HUES6 (cell line): ENCODE measurements at regions not wholly inside any gene's neighbourhood (a gene's known extent, or its start where the extent isn't known, plus 50 kb on each side); places are given as distances from the start of the nearest gene placed in this dataset.
"Not testable (repeated sequence)": the region's sequence is repeated elsewhere in the genome, so short reads cannot be mapped to it uniquely, and the experiment has no call there.

Experiments
- H3K27ac ChIP-seq: 2 replicates; pipeline ENCODE4 v1.7.0; 2013; ENCODE audit warnings: low read depth, mild to moderate bottlenecking, low read length, inconsistent platforms
- H3K27me3 ChIP-seq: 2 replicates; pipeline ENCODE4 v1.6.1; 2013; ENCODE audit warnings: low read length; ENCODE audit not compliant: control insufficient read depth, insufficient read depth
- H3K36me3 ChIP-seq: 2 replicates; pipeline ENCODE4 v1.6.1; 2013; ENCODE audit warnings: low read length; ENCODE audit not compliant: control insufficient read depth, insufficient read depth
- H3K4me1 ChIP-seq: 2 replicates; pipeline ENCODE4 v1.6.1; 2013; ENCODE audit warnings: low read length; ENCODE audit not compliant: control insufficient read depth, insufficient read depth
- H3K4me3 ChIP-seq: 2 replicates; pipeline ENCODE4 v1.5.1; 2013; ENCODE audit warnings: low read depth, low read length
- H3K9ac ChIP-seq: one replicate; pipeline ENCODE4 v1.6.1; 2013; ENCODE audit warnings: mild to moderate bottlenecking, low read length
- H3K9me3 ChIP-seq: 2 replicates; pipeline ENCODE4 v1.6.1; 2013; ENCODE audit warnings: low read depth, low read length; ENCODE audit not compliant: control insufficient read depth, insufficient read depth

DNA sequence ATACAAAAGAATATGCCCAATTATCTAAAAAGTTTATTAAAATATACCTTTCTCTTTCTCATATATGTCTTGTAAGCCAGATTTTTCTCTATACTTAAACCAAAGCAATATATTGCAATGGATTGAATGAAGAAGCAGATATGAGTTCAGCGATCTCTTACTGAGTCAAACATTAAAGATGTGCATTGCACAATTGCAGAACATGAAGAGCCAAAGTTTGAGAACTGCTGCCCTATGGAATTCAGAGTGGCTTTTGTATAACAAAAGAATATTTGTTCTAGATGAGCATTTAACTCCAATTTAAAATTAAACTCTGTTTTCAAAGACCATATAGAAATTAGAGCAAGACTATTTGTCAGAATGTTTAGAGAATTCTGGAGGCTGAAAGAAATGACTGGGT, 519.0 kb upstream of the DAB2 start:
- Histone ChIP-seq H3K4me1 (no peaks in the 10 kb centered on the region), H3K27me3 (no peaks in the 10 kb centered on the region), H3K27ac (no peak overlapping the region), H3K4me3 (no peak overlapping the region), H3K9me3 (no peaks in the 10 kb centered on the region), H3K36me3 (no peaks in the 10 kb centered on the region), H3K9ac (no peak overlapping the region)

DNA sequence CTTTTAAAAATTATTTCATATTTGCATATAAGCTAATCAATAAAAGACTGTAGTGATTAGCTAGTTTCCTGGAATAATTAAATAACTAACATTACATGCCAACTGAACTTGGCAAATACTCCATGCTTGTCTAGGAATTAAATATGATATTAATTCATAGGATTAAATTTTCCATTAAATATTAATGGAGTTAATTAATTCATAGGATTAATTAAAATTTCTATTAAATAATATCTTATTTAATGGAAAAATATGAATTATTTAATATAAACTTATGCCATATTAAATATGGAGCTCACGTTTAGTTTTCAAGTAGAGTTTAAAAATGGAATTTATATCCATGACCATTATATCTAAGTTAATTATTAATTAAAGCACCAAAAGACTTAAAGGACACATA, 517.8 kb upstream of the DAB2 start:
- H3K9ac ChIP-seq: no peak overlapping the region
- H3K27ac ChIP-seq: no peak overlapping the region
- H3K4me1 ChIP-seq: no peaks in the 10 kb centered on the region
- H3K27me3 ChIP-seq: no peaks in the 10 kb centered on the region
- H3K9me3 ChIP-seq: no peaks in the 10 kb centered on the region
- H3K4me3 ChIP-seq: no peak overlapping the region
- no peaks in the 10 kb centered on the region for H3K36me3 ChIP-seq

DNA sequence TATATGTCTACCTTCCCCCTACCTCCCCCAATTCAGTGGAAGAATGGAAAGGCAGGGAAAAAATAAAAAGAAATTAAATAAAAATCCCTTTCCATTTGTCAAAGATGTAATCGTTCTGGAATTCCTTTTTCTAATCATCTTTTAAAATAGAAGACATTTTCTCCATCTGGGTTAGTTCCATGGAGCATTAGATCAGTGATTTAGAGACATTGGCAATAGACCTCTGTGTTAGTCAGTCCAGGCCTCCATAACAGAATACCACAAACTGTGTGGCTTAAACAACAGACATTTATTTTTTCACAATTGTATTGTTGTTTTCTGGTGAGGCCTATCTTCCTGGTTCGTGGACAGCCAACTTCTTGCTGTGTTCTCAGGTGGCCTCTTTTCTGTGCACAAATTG, 516.6 kb upstream of the DAB2 start:
- Histone ChIP-seq H3K4me1 (no peaks in the 10 kb centered on the region), H3K36me3 (no peaks in the 10 kb centered on the region), H3K27ac (no peak overlapping the region), H3K4me3 (no peak overlapping the region), H3K9ac (no peak overlapping the region), H3K27me3 (no peaks in the 10 kb centered on the region), H3K9me3 (no peaks in the 10 kb centered on the region)

DNA sequence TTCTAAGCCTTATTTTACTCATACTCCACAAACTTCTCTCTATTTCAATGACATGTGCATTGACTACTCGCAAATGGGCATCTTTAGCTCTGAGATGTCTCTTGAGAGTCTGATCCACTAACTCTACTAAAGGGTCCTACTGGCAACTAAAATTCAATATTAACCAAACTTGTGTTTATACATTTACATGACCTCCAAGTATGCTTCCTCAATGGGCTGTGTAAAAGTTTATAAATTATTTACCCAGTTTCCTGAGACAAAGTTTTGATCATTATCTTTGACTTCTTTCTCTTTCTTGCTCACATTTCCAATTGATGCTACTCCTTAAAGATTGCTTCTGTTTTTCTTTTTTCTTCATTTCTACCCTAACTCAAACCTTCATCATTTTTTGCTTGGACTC, 510.1 kb upstream of the DAB2 start:
- no peaks in the 10 kb centered on the region for H3K27me3 ChIP-seq
- H3K9ac ChIP-seq: no peak overlapping the region
- H3K27ac ChIP-seq: no peak overlapping the region
- no peaks in the 10 kb centered on the region for H3K36me3 ChIP-seq
- no peak overlapping the region for H3K4me3 ChIP-seq
- no peaks in the 10 kb centered on the region for H3K9me3 ChIP-seq
- H3K4me1 ChIP-seq: no peaks in the 10 kb centered on the region

DNA sequence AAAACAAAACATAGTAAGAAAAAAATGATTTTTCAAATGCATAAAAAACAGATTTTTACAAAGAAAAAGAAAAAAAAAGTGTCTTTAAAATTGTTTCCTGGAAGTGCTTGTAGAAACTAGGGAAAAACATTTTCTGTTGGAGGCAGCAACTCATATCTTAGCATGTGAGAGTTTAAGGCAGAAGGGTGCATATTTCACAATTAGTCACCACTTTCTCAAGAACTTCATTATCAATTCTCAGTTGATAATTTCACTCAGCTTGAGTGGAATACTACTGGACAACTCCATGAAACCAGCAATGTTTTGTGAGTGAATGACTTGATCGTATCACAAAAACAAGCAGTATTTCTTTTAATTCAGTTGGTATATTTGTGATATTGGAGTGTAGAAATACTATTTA, 508.3 kb upstream of the DAB2 start:
- H3K4me3 ChIP-seq: no peak overlapping the region
- H3K27ac ChIP-seq: no peak overlapping the region
- H3K36me3 ChIP-seq: no peaks in the 10 kb centered on the region
- H3K4me1 ChIP-seq: no peaks in the 10 kb centered on the region
- H3K9me3 ChIP-seq: no peaks in the 10 kb centered on the region
- H3K9ac ChIP-seq: no peak overlapping the region
- H3K27me3 ChIP-seq: no peaks in the 10 kb centered on the region

DNA sequence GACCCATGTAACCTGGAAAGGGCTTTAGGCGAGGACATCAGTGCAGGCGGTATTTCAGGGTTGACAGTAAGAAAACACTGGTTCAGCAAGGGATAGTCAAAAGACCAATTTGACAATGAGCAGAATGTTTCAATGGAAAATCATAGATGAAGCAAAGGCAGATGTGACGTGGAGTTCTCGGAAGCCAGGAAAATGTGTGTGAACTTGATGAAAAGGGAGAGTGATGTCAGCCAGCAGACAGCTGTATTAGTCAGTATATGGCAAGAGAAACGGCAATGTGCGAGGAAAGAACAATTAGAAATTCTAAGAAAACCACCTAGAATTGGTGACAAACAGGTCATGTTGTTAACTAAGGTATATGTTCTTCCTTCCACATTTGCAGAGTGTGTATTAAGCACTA, 503.9 kb upstream of the DAB2 start:
- Histone ChIP-seq H3K27ac (no peak overlapping the region), H3K9ac (no peak overlapping the region), H3K27me3 (no peaks in the 10 kb centered on the region), H3K4me3 (no peak overlapping the region), H3K4me1 (no peaks in the 10 kb centered on the region), H3K36me3 (no peaks in the 10 kb centered on the region), H3K9me3 (no peaks in the 10 kb centered on the region)

DNA sequence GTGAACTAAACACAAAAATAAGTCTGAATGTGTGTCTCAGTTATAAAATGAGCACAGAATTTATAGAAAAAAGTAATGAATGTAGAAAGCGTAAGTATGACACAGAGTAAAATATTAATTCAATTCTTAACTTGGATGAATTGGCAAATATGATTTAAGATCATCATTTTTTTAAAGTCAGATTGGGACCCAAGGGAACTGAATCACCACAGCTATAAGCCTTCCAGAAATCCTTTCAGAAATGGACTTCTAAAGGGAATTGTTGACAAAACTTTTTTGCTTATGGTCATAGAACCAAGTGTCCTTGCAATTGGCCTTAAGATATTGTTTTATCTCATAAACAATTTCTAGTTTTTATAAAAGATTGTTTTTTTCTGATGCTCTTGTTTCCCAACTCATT, 495.1 kb upstream of the DAB2 start:
- no peaks in the 10 kb centered on the region for H3K4me1 ChIP-seq
- no peak overlapping the region for H3K4me3 ChIP-seq
- no peak overlapping the region for H3K27ac ChIP-seq
- no peaks in the 10 kb centered on the region for H3K27me3 ChIP-seq
- no peaks in the 10 kb centered on the region for H3K9me3 ChIP-seq
- H3K36me3 ChIP-seq: no peaks in the 10 kb centered on the region
- H3K9ac ChIP-seq: no peak overlapping the region

DNA sequence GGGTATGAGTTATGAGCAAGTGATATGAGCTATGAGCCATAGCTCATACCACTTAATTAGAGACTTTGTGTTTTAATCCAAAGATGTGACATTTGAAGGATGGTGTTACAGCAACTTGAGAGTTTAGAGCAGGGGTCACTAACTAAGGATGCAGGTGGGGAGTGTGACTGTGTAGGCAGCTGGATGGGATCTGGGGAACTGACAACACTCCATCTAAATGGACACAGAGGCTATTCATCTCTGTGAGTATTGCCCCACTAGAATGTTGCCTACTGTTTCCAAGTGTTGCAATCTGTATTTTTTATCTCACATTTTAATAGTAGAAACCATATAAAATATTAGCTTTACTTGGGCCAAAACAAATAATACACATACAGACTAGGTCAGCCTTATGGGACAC, 488.1 kb upstream of the DAB2 start:
- Histone ChIP-seq H3K27me3 (no peaks in the 10 kb centered on the region), H3K9me3 (peaks cover under 1% of the 10 kb centered on the region; the same call in 1 of the 2 replicates), H3K36me3 (no peaks in the 10 kb centered on the region)

DNA sequence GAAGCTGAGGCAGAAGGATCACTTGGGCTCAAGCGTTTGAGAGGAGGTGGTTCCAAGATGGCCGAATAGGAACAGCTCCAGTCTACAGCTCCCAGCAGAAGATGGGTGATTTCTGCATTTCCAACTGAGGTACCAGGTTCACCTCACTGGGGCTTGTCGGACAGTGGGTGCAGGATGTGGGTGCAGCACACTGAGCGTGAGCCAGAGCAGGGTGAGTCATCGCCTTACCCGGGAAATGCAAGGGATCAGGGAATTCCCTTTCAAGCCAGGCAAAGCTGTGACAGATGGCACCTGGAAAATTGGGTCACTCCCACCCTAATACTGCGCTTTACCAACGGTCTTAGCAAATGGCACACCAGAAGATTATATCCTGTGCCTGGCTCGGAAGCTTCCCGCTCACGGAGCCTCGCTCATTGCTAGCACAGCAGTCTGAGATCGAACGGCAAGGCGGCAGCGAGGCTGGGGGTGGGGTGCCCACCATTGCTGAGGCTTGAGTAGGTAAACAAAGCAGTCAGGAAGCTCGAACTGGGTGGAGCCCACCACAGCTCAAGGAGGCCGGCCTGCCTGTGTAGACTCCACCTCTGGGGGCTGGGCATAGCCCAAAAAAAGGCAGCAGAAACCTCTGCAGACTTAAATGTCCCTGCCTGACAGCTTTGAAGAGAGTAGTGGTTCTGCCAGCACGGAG, 482.6 kb upstream of the DAB2 start:
- H3K4me3 ChIP-seq, H3K36me3 ChIP-seq, H3K27ac ChIP-seq, H3K9ac ChIP-seq, H3K4me1 ChIP-seq, H3K27me3 ChIP-seq: not testable (repeated sequence)
- H3K9me3 ChIP-seq: peaks cover 11% of the 10 kb centered on the region; the same call in 1 of the 2 replicates

More for the DNA sequence above, 488.1 kb upstream of the DAB2 start:
- no peaks in the 10 kb centered on the region for H3K4me1 ChIP-seq
- no peak overlapping the region for H3K27ac ChIP-seq
- H3K9ac ChIP-seq: no peak overlapping the region
- H3K4me3 ChIP-seq: no peak overlapping the region

DNA sequence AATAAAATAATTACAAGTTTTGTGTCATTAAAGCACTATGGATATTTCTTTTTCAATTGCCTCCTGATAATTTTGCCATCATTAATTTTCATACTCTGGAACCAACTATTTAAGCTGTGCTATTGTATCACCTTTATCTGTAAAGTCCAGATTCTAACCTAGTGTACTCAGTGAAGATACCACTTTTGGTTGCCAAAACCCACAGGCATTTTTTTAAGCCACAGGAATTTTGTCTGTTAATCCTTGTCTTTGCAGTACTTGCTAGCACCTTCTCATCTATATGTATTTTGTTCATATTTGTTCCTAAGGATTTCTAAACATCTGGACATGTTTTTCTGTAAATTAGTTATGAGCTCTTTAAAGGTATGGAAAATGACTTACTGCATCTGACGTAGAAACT, 481.4 kb upstream of the DAB2 start:
- no peak overlapping the region for H3K27ac ChIP-seq
- H3K9ac ChIP-seq: no peak overlapping the region
- H3K4me3 ChIP-seq: no peak overlapping the region
- no peaks in the 10 kb centered on the region for H3K27me3 ChIP-seq
- H3K36me3 ChIP-seq: no peaks in the 10 kb centered on the region
- peaks cover 11% of the 10 kb centered on the region; the same call in 1 of the 2 replicates for H3K9me3 ChIP-seq
- H3K4me1 ChIP-seq: no peaks in the 10 kb centered on the region

DNA sequence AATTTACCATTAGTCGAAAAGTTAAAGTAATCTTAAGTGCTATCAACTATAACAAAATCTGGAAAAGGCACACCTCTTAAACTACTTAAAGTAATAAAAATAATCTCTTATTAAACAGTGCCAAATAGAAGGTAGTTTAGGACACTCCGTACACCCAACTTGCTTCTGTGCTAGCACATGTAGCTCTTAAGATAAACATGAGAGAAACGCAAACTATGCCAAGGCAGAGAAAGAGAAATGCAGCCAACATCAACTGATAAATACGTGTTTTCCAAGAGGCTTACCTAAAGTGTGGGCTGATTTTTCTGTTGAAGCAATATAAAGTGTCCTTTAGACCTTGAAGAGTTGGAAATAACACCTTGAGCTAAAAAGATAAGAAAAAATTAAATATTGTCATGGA, 480.6 kb upstream of the DAB2 start:
- Histone ChIP-seq H3K9me3 (peaks cover 11% of the 10 kb centered on the region; the same call in 1 of the 2 replicates), H3K4me1 (no peaks in the 10 kb centered on the region), H3K36me3 (no peaks in the 10 kb centered on the region), H3K27me3 (no peaks in the 10 kb centered on the region), H3K9ac (no peak overlapping the region), H3K4me3 (no peak overlapping the region), H3K27ac (no peak overlapping the region)

DNA sequence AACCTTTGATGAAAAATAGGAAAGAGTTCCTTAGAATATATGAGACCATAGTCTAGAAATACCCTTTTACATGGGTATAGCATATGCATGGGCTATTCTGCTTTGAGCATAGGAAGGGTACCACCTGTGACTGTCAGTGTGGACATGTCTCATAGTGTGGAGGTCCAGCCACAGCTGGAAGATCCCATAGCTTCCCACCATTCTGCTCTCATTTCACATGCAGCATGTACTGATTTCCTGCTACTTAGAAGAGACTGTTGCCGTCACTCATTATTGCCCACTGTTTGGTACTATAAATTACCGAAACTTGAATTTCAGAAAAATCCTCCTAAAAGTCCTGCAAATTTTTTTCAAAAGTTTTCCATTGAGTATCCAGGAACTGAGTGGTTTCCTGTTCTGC, 477.8 kb upstream of the DAB2 start:
- H3K36me3 ChIP-seq: no peaks in the 10 kb centered on the region
- peaks cover 8% of the 10 kb centered on the region; the same call in 1 of the 2 replicates for H3K9me3 ChIP-seq
- no peaks in the 10 kb centered on the region for H3K4me1 ChIP-seq
- no peak overlapping the region for H3K27ac ChIP-seq
- H3K27me3 ChIP-seq: no peaks in the 10 kb centered on the region
- no peak overlapping the region for H3K9ac ChIP-seq
- no peak overlapping the region for H3K4me3 ChIP-seq
